ENCODE measurements at regions not wholly inside any gene's neighbourhood (a gene's known extent, or its start where the extent isn't known, plus 50 kb on each side); places are given as distances from the start of the nearest gene placed in this dataset.

- TF ChIP-seq CTCF (IDR thresholded peaks at IDR 0.05) (no peak), POLR2A (IDR thresholded peaks at IDR 0.05) (no peak)
These were observed 85.1 kb upstream of the LRIG3 start for GRCh38 chr12:59005193-59005955.
